GM23248 (cell line): ENCODE measurements at regions not wholly inside any gene's neighbourhood (a gene's known extent, or its start where the extent isn't known, plus 50 kb on each side); places are given as distances from the start of the nearest gene placed in this dataset.

Experiments
- DNase-seq: peaks from one replicate; pipeline ENCODE4 v3.0.0-alpha.2; 2015
- H2AFZ ChIP-seq: fragments of 200-600 bp; sonication (generic); 2 replicates; pipeline ENCODE4 v1.6.1; 2016; ENCODE audit warnings: antibody characterized with exemption
- H3F3A ChIP-seq: fragments of 200-600 bp; sonication (generic); 2 replicates; pipeline ENCODE4 v1.6.1; 2016; ENCODE audit warnings: mild to moderate bottlenecking, antibody characterized with exemption, mixed run types; ENCODE audit not compliant: insufficient read depth
- H3K27ac ChIP-seq: fragments of 200-600 bp; sonication (generic); 2 replicates; pipeline ENCODE4 v1.5.1; 2016; ENCODE audit warnings: mild to moderate bottlenecking
- H3K27me3 ChIP-seq: fragments of 200-600 bp; sonication (generic); replicated peaks from 2 replicates; pipeline ENCODE4 v1.6.1; 2016; ENCODE audit warnings: mild to moderate bottlenecking; ENCODE audit not compliant: insufficient read depth
- H3K36me3 ChIP-seq: fragments of 200-600 bp; sonication (generic); 2 replicates; pipeline ENCODE4 v1.6.1; 2016; ENCODE audit warnings: low read depth, mild to moderate bottlenecking
- H3K4me1 ChIP-seq: fragments of 200-600 bp; sonication (generic); 2 replicates; pipeline ENCODE4 v1.6.1; 2016; ENCODE audit warnings: mild to moderate bottlenecking; ENCODE audit not compliant: insufficient read depth
- H3K4me2 ChIP-seq: fragments of 200-600 bp; sonication (generic); one replicate; pipeline ENCODE4 v1.6.1; 2016; ENCODE audit warnings: mild to moderate bottlenecking; ENCODE audit not compliant: unreplicated experiment
- H3K4me3 ChIP-seq: fragments of 200-600 bp; sonication (generic); 2 replicates; pipeline ENCODE4 v1.5.1; 2016; ENCODE audit warnings: mild to moderate bottlenecking
- H3K79me2 ChIP-seq: fragments of 200-600 bp; sonication (generic); 2 replicates; pipeline ENCODE4 v1.6.1; 2016; ENCODE audit warnings: mild to moderate bottlenecking; ENCODE audit not compliant: insufficient read depth
- H3K9ac ChIP-seq: fragments of 200-600 bp; sonication (generic); 2 replicates; pipeline ENCODE4 v1.6.1; 2016; ENCODE audit warnings: mild to moderate bottlenecking
- H3K9me2 ChIP-seq: fragments of 200-600 bp; sonication (generic); 2 replicates; pipeline ENCODE4 v1.6.1; 2016; ENCODE audit warnings: mixed run types, mild to moderate bottlenecking, moderate library complexity; ENCODE audit not compliant: insufficient read depth
- H3K9me3 ChIP-seq: fragments of 200-600 bp; sonication (generic); one replicate; pipeline ENCODE4 v1.6.1; 2017; ENCODE audit warnings: low read depth
- H4K20me1 ChIP-seq: fragments of 200-600 bp; sonication (generic); 2 replicates; pipeline ENCODE4 v1.6.0; 2016; ENCODE audit not compliant: insufficient read depth
- EZH2 ChIP-seq: fragments of 200-600 bp; sonication (generic); IDR thresholded peaks from 2 replicates; pipeline ENCODE4 v1.6.1; 2018; ENCODE audit warnings: antibody characterized with exemption, mild to moderate bottlenecking; ENCODE audit not compliant: insufficient read depth, poor library complexity, severe bottlenecking
- EZH2phosphoT487 ChIP-seq: fragments of 200-600 bp; sonication (generic); IDR thresholded peaks from 2 replicates; pipeline ENCODE4 v1.6.1; 2018; ENCODE audit warnings: antibody characterized with exemption, moderate library complexity, mild to moderate bottlenecking, low read depth; ENCODE audit not compliant: insufficient read depth
- WGBS, 2 experiments: methylation state at CpG; one replicate each; pipeline ENCODE4 v1.1.6; 2015 to 2017; ENCODE audit warnings: low lambda C conversion rate in 2 of 2, low coverage in 1 of 2; ENCODE audit errors: missing lambda C conversion rate in 2 of 2; 5-methylcytosine and 5-hydroxymethylcytosine counted together
- in situ Hi-C: fragments of 300-500 bp; cut with MboI; formaldehyde crosslinking; loops from 2 replicates; pipeline ENCODE4 v1.15.0; 2020

GRCh38 chr19:30131722-30132291, 189.8 kb downstream of the URI1 start:
- no peaks in the 10 kb centered on the region for H3K9me2 ChIP-seq
- H3K4me2 ChIP-seq = no peak overlapping the region
- TF ChIP-seq EZH2phosphoT487 (no peak), EZH2 (no peak)
- 52 to 59% methylated on average over 8 of the region's 8 CpGs for WGBS, 2 experiments
- no peak overlapping the region for H2AFZ ChIP-seq
- no peaks in the 10 kb centered on the region for H4K20me1 ChIP-seq
- H3F3A ChIP-seq = no peaks in the 10 kb centered on the region
- H3K79me2 ChIP-seq = no peaks in the 10 kb centered on the region
- H3K4me1 ChIP-seq = no peaks in the 10 kb centered on the region
- in situ Hi-C loops = no loop called here
- no peak overlapping the region for H3K27ac ChIP-seq
- no peak overlapping the region for H3K4me3 ChIP-seq
- H3K9me3 ChIP-seq = no peaks in the 10 kb centered on the region
- no peak overlapping the region for H3K9ac ChIP-seq
- no peaks in the 10 kb centered on the region for H3K27me3 ChIP-seq
- DNase-seq = no peak
- H3K36me3 ChIP-seq = no peaks in the 10 kb centered on the region

GRCh38 chr19:30132343-30133075, 190.5 kb downstream of the URI1 start:
- 67% methylated on average over 16 of the region's 16 CpGs for WGBS, 2 experiments
- TF ChIP-seq EZH2phosphoT487 (no peak), EZH2 (no peak)
- no peaks in the 10 kb centered on the region for H3K27me3 ChIP-seq
- H3K36me3 ChIP-seq = no peaks in the 10 kb centered on the region
- H3K9me2 ChIP-seq = no peaks in the 10 kb centered on the region
- DNase-seq = no peak
- H3K4me3 ChIP-seq = no peak overlapping the region
- no peaks in the 10 kb centered on the region for H3K4me1 ChIP-seq
- H3K9ac ChIP-seq = no peak overlapping the region
- no peak overlapping the region for H3K4me2 ChIP-seq
- in situ Hi-C loops = no loop called here
- H2AFZ ChIP-seq = no peak overlapping the region
- no peaks in the 10 kb centered on the region for H4K20me1 ChIP-seq
- H3K27ac ChIP-seq = no peak overlapping the region
- no peaks in the 10 kb centered on the region for H3F3A ChIP-seq
- no peaks in the 10 kb centered on the region for H3K79me2 ChIP-seq
- H3K9me3 ChIP-seq = no peaks in the 10 kb centered on the region

- Histone ChIP-seq H3K9me2 (no peaks in the 10 kb centered on the region), H3K4me2 (no peak overlapping the region), H3K9me3 (no peaks in the 10 kb centered on the region), H3K4me1 (no peaks in the 10 kb centered on the region), H2AFZ (no peak overlapping the region), H3K27me3 (no peaks in the 10 kb centered on the region), H3K27ac (no peak overlapping the region), H3K9ac (no peak overlapping the region), H3K79me2 (no peaks in the 10 kb centered on the region), H4K20me1 (no peaks in the 10 kb centered on the region), H3F3A (no peaks in the 10 kb centered on the region), H3K4me3 (no peak overlapping the region), H3K36me3 (no peaks in the 10 kb centered on the region)
- no peak for DNase-seq
- 8 to 25% methylated on average over 2 of the region's 2 CpGs for WGBS, 2 experiments
- in situ Hi-C loops = no loop called here
- no peak for TF ChIP-seq EZH2phosphoT487
- no peak for TF ChIP-seq EZH2
Observed at GRCh38 chr19:30133803-30134202, 191.8 kb downstream of the URI1 start.

- Histone ChIP-seq H3K27me3 (no peaks in the 10 kb centered on the region), H2AFZ (no peak overlapping the region), H3K4me3 (no peak overlapping the region), H3K9ac (no peak overlapping the region), H3K9me3 (no peaks in the 10 kb centered on the region), H3K9me2 (no peaks in the 10 kb centered on the region), H3K4me1 (no peaks in the 10 kb centered on the region), H3K79me2 (no peaks in the 10 kb centered on the region), H4K20me1 (no peaks in the 10 kb centered on the region), H3K27ac (no peak overlapping the region), H3F3A (no peaks in the 10 kb centered on the region), H3K4me2 (no peak overlapping the region), H3K36me3 (no peaks in the 10 kb centered on the region)
- WGBS, 2 experiments = 37% methylated on average over 12 of the region's 12 CpGs
- TF ChIP-seq EZH2 = no peak
- no peak for TF ChIP-seq EZH2phosphoT487
- in situ Hi-C loops = no loop called here
- DNase-seq = no peak
Observed at GRCh38 chr19:30135093-30135757, 193.2 kb downstream of the URI1 start.
